Natural killer cell (primary cell): ENCODE measurements at regions not wholly inside any gene's neighbourhood (a gene's known extent, or its start where the extent isn't known, plus 50 kb on each side); places are given as distances from the start of the nearest gene placed in this dataset.

Experiments
- ATAC-seq, 3 donors: fragments of 150-1000 bp in 2 of 3; fragments of 200-7000 bp in 1 of 3; cut with Tn5 transposase; 1 replicate in 1 of 3; 2 replicates in 2 of 3; pipeline ENCODE4 v1.10.0; 2021; ENCODE audit warnings: mild to moderate bottlenecking in 2 of 3, moderate library complexity in 2 of 3
- DNase-seq, 2 donors: peaks; one replicate each; pipeline versions ENCODE4 v3.0.0 to v3.0.0-alpha.2; 2013 to 2021; ENCODE audit warnings: mixed read lengths in 1 of 2
- H3K27ac ChIP-seq: one replicate; pipeline ENCODE4 v1.5.1; 2013; ENCODE audit warnings: mild to moderate bottlenecking, low read length
- H3K27me3 ChIP-seq: one replicate; pipeline ENCODE4 v1.6.1; 2013; ENCODE audit warnings: low read length; ENCODE audit not compliant: control insufficient read depth, insufficient read depth
- H3K36me3 ChIP-seq: one replicate; pipeline ENCODE4 v1.6.1; 2013; ENCODE audit warnings: low read length; ENCODE audit not compliant: control insufficient read depth, insufficient read depth
- H3K4me1 ChIP-seq: one replicate; pipeline ENCODE4 v1.6.1; 2013; ENCODE audit warnings: low read length; ENCODE audit not compliant: control insufficient read depth, insufficient read depth
- H3K4me3 ChIP-seq: one replicate; pipeline ENCODE4 v1.5.1; 2013; ENCODE audit warnings: low read length
- H3K9me3 ChIP-seq: one replicate; pipeline ENCODE4 v1.6.1; 2013; ENCODE audit warnings: low read length; ENCODE audit not compliant: control insufficient read depth, insufficient read depth
- H3K27ac Mint-ChIP-seq, 2 donors: one replicate each; pipeline ENCODE4 v1.8.0; 2022; ENCODE audit warnings: mild to moderate bottlenecking in 2 of 2, mixed read lengths in 2 of 2, moderate library complexity in 1 of 2
- H3K27me3 Mint-ChIP-seq, 2 donors: one replicate each; pipeline ENCODE4 v1.8.0; 2022; ENCODE audit warnings: low read depth in 2 of 2, mixed read lengths in 2 of 2
- H3K36me3 Mint-ChIP-seq: one replicate; pipeline ENCODE4 v1.8.0; 2022; ENCODE audit warnings: mixed read lengths
- H3K4me1 Mint-ChIP-seq, 2 donors: one replicate each; pipeline ENCODE4 v1.8.0; 2022; ENCODE audit warnings: mixed read lengths in 2 of 2
- H3K4me3 Mint-ChIP-seq: one replicate; pipeline ENCODE4 v1.8.0; 2022; ENCODE audit warnings: mild to moderate bottlenecking, moderate library complexity, mixed read lengths
- H3K9me3 Mint-ChIP-seq, 2 donors: one replicate each; pipeline ENCODE4 v1.8.0; 2022; ENCODE audit warnings: mixed read lengths in 2 of 2
- CTCF ChIP-seq: fragments of 200-600 bp; IDR thresholded peaks from one replicate; pipeline ENCODE4 v1.8.0; 2022; ENCODE audit warnings: antibody characterized with exemption
- WGBS: methylation state at CpG from one replicate; pipeline ENCODE4 v1.1.7; 2013; ENCODE audit warnings: missing lambda C conversion rate; ENCODE audit not compliant: insufficient coverage; 5-methylcytosine and 5-hydroxymethylcytosine counted together
- intact Hi-C: fragments of 100-400 bp; cut with micrococcal nuclease; formaldehyde crosslinking; loops from one replicate; pipeline ENCODE4 v1.14.2; 2022

DNA sequence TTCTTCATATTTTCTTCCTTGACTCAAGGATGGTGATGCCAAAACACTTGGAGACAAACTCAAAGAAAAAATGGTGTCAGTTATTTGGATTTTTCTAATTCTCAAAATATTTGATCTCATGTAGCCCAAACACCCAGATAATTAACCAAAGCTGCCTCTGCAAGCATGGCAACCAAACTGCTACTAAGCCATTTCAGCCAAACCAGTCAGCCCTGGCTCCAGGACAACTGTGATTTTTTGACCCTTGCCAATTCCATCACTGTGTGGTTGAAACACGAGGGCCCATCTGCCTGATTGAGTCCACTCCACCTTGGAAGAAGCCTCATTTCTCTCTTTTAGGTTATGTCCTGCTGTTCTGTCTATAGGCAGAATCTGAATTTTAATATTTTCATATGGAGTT lies 277.4 kb downstream of the BLID start:
- Mint-ChIP-seq H3K27ac (no peak overlapping the region), H3K4me1 (no peaks in the 10 kb centered on the region), H3K36me3 (peaks cover 16% of the 10 kb centered on the region), H3K27me3 (no peaks in the 10 kb centered on the region), H3K4me3 (no peak overlapping the region), H3K9me3 (peaks cover 10 to 20% of the 10 kb centered on the region in 2 donors)
- ATAC-seq: no peak
- WGBS: 54% methylated on average over 1 of the region's 1 CpG
- TF ChIP-seq CTCF: no peak
- intact Hi-C loops: no loop called here
- Histone ChIP-seq H3K4me1 (no peaks in the 10 kb centered on the region), H3K27me3 (no peaks in the 10 kb centered on the region), H3K27ac (no peak overlapping the region), H3K4me3 (no peak overlapping the region), H3K9me3 (no peaks in the 10 kb centered on the region), H3K36me3 (no peaks in the 10 kb centered on the region)
- no peak for DNase-seq

GRCh38 chr11:121833970-121834369 lies 282.0 kb downstream of the BLID start:
- no peak for TF ChIP-seq CTCF
- DNase-seq (no peak), ATAC-seq (no peak)
- H3K36me3 Mint-ChIP-seq: peaks cover 25% of the 10 kb centered on the region
- H3K4me3 ChIP-seq: no peak overlapping the region
- H3K9me3 ChIP-seq: peaks cover 5% of the 10 kb centered on the region
- no peak overlapping the region for H3K4me3 Mint-ChIP-seq
- no peaks in the 10 kb centered on the region for H3K36me3 ChIP-seq
- H3K4me1 Mint-ChIP-seq: no peaks in the 10 kb centered on the region
- H3K27me3 Mint-ChIP-seq: no peaks in the 10 kb centered on the region
- intact Hi-C loops: no loop called here
- no peak overlapping the region for H3K27ac Mint-ChIP-seq
- no peaks in the 10 kb centered on the region for H3K4me1 ChIP-seq
- no peak overlapping the region for H3K27ac ChIP-seq
- no peaks in the 10 kb centered on the region for H3K27me3 ChIP-seq
- H3K9me3 Mint-ChIP-seq: peaks cover 11 to 28% of the 10 kb centered on the region in 2 donors

GRCh38 chr11:121829159-121829643 lies 286.8 kb downstream of the BLID start:
- Histone ChIP-seq H3K27ac (no peak overlapping the region), H3K4me3 (no peak overlapping the region), H3K36me3 (no peaks in the 10 kb centered on the region), H3K4me1 (no peaks in the 10 kb centered on the region), H3K27me3 (no peaks in the 10 kb centered on the region), H3K9me3 (peaks cover 5% of the 10 kb centered on the region)
- peaks cover 6 to 18% of the 10 kb centered on the region in 2 donors for H3K9me3 Mint-ChIP-seq
- intact Hi-C loops: no loop called here
- DNase-seq (no peak), ATAC-seq (no peak)
- H3K4me3 Mint-ChIP-seq: no peak overlapping the region
- H3K4me1 Mint-ChIP-seq: no peaks in the 10 kb centered on the region
- no peak for TF ChIP-seq CTCF
- H3K36me3 Mint-ChIP-seq: peaks cover 15% of the 10 kb centered on the region
- no peak overlapping the region for H3K27ac Mint-ChIP-seq
- no peaks in the 10 kb centered on the region for H3K27me3 Mint-ChIP-seq
- 46% methylated on average over 2 of the region's 2 CpGs for WGBS

DNA sequence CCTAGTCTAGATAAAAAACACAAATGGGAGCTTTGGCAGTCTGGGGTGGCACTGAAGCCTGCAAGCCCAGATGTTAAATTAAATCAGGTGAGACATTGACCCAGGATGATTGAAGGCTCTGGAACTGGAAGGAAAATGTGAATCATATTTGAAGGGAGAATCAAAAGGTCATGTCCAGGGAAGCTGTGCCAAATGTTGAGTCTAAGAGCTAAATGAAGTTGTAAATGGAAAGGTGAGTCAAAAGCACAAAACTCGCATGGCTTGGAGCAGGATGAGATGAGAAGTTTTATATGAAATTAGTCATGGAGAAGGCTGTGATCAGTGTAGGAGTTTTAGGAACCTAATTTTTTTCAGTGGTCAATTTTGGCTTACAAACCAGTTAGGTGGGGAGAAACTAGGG lies 301.1 kb downstream of the BLID start:
- no peaks in the 10 kb centered on the region for H3K27me3 Mint-ChIP-seq
- ATAC-seq: no peak

More for the DNA sequence above, 301.1 kb downstream of the BLID start:
- no peak for DNase-seq
- WGBS: 86% methylated on average over 1 of the region's 1 CpG
- H3K27ac Mint-ChIP-seq: no peak overlapping the region
- no peak for TF ChIP-seq CTCF
- no peaks in the 10 kb centered on the region for H3K36me3 ChIP-seq
- H3K4me1 Mint-ChIP-seq: no peaks in the 10 kb centered on the region
- intact Hi-C loops: no loop called here
- no peak overlapping the region for H3K4me3 Mint-ChIP-seq
- no peaks in the 10 kb centered on the region for H3K9me3 ChIP-seq
- peaks cover 13 to 21% of the 10 kb centered on the region in 2 donors for H3K9me3 Mint-ChIP-seq
- no peak overlapping the region for H3K27ac ChIP-seq
- H3K27me3 ChIP-seq: no peaks in the 10 kb centered on the region
- no peak overlapping the region for H3K4me3 ChIP-seq
- H3K4me1 ChIP-seq: no peaks in the 10 kb centered on the region
- H3K36me3 Mint-ChIP-seq: peaks cover 18% of the 10 kb centered on the region
